ENCODE measurements at regions not wholly inside any gene's neighbourhood (a gene's known extent, or its start where the extent isn't known, plus 50 kb on each side); places are given as distances from the start of the nearest gene placed in this dataset.

- no peak for DNase-seq
Observed at GRCh38 chr21:25371841-25372425, 235.3 kb downstream of the MRPL39 start.

- DNase-seq: peak; percentile 51
Observed at GRCh38 chr21:25370311-25370744, 237.0 kb downstream of the MRPL39 start.

- no peak for DNase-seq
Observed at GRCh38 chr21:25369524-25370300, 237.6 kb downstream of the MRPL39 start.

DNA sequence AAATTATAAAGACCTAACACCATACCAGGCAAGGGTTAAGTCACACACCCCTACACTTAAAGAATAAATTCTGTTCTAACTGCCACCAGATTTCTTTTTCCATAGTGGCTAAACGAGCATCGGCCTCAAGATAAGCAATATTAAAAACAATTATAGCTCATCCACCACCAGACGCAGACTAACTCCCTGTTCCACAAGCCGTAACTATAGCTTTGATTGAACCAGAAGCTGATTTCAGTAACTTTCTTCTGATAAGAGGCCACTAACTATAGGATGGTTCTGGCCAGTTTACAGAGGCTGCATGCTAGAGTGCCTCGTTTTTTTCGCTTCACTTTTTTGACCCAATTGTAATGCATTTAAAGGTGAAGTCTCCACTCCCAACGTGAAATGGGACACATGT lies 238.8 kb downstream of the MRPL39 start:
- DNase-seq: no peak

GRCh38 chr21:25366116-25366515 lies 241.2 kb downstream of the MRPL39 start:
- DNase-seq: no peak

- peak; percentile 9 for DNase-seq
Observed at GRCh38 chr21:25362375-25363267, 244.7 kb downstream of the MRPL39 start.

- DNase-seq: no peak
Observed at GRCh38 chr21:25361765-25362164, 245.5 kb downstream of the MRPL39 start.

GRCh38 chr21:25361097-25361496 lies 246.2 kb downstream of the MRPL39 start:
- DNase-seq: no peak

GRCh38 chr21:25360593-25360992 lies 246.7 kb downstream of the MRPL39 start:
- DNase-seq: peak; percentile 7

DNA sequence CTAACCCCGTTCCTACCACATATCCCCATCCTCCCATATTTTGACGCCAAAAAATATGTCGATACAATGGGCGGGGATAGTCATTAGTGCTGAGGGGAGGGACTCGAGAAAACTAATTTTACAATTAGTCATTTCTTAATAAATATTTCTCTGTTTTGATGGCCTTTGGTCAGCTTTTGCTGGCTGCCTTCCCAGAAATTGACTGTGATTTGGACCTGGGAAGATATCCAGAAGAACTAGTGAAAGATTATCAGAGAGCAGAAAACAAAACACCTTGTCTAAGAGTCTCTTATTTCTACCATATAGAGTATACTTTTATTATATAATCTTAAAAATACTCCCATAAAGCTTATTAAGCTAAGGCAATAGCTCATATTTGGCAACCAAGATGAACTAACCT lies 247.6 kb downstream of the MRPL39 start:
- DNase-seq: no peak

- DNase-seq: peak; percentile 75
Observed at GRCh38 chr21:25350056-25350455, 257.2 kb downstream of the MRPL39 start.

- no peak for DNase-seq
Observed at GRCh38 chr21:25343774-25344545, 263.3 kb downstream of the MRPL39 start.

DNA sequence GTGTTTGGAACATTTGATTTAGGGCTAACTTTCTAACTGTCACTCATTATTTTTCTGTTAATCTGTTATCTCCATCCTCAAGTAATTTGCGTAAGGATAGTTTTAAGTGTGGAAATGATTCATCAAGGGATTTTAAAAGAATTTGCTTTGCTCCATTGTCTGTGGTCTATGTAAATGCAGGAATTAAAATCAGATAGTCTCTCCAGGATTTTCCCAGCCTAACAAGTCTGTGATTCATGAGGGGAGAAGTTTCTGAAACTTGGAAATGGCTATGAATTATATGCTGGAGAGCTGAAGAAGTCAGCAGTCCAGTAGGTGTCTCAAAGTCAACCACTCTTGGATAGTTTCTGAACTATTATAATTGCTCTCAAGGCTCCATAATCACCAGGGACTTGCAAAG lies 264.5 kb downstream of the MRPL39 start:
- DNase-seq: no peak

GRCh38 chr21:25341981-25342380 lies 265.3 kb downstream of the MRPL39 start:
- no peak for DNase-seq

DNA sequence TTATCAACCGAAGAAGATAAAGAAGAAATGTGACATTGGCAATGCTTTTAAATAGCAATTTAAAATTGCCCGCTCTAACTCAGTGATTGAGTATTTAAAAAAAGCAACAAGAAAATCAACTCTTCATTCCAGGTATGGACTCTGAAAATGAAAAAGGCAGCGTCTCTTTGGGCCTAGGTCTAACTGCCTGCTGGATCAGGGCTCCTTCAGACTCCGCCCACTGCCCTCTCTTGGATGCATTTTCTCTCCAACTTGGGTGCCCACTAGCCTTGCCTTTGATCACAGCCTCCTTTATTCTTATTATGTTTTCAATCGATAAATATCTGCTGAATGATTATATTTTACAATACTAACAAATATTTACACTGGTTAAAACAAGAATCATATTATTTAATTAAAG lies 268.9 kb downstream of the MRPL39 start:
- DNase-seq: no peak

GRCh38 chr21:25334046-25334730 lies 273.1 kb downstream of the MRPL39 start:
- DNase-seq: no peak

- no peak for DNase-seq
Observed at GRCh38 chr21:25331286-25331685, 276.0 kb downstream of the MRPL39 start.

- no peak for DNase-seq
Observed at GRCh38 chr21:25330266-25330665, 277.0 kb downstream of the MRPL39 start.

DNA sequence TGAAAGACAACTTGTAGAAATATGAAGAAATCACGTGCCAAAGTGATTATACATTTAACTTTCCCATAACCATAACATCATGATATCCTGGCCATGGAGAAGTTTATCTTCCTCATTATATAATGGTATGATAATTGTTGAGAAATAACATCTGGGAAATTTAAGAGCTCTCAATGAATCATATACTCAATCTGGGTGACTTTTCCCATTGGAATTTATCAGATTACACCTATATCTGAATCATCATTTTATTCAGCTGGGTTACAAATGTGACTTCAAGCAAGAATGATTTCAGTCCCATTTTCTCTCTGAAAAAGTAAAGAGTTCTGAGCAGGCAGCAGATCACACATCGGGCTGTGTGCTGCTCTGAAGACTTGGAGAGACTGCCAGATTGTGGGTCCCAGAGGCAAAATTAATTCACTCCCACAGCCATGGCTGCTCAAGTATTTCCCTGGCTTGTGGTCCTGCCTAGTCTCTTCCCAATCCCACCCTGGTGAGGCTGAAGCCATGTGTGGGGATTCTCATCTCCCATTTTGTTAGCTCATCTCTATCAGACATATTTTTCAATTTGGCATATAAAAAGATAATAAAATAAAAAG lies 278.0 kb downstream of the MRPL39 start:
- DNase-seq: no peak

DNA sequence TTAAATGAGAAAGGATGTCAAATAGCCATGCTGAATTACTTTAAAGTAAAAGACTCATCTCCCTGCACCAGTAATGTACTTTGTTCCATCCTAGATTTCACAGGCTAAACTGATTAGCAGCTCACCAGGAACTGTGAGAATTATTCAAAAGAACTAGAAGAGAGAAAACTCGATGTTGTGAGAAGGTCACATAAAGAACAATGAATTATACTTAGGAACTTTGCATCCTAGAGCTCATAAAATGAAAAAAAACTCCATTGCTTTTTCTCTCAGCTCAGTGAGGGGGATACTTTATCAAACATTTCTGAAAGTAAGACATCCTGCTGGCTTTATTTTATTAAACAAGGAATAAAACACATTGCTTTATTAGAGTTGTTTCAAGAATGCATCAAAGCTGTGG lies 278.5 kb downstream of the MRPL39 start:
- DNase-seq: no peak

DNA sequence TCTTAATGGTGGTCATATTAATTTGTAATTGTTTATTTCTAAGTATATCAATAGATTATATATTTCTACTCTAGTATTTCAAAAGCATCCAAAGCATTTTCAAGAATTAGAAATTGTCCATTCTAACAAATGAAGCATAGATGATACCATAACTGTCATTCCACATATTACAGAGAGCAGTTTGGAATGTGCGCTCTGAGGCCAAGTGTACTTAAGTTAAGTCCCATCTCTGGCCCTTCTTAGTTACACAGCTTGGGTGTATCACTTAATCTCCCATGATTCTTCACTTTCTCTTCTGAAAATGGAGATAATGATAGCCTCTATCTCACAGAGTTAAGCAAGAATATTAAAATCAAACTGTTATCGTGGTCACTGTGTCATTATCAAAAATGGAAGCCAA lies 281.1 kb downstream of the MRPL39 start:
- no peak for DNase-seq

DNA sequence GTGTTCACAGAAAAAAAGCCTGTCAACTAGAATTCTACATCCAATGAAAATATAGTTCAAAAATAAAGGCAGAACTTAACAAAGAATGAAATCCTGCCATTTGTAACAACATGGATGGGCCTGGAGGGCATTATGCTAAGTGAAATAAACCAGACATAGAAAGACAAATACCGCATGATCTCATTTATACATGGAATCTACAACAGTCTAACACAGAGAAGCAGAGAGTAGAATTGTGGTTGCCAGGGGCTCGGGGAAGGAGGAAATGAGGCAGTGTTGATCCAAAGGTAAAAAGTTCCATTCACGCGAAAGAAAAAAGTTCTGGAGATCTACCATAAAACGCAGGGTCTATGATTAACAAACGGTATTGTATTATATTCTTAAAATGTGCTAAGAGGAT lies 282.6 kb downstream of the MRPL39 start:
- no peak for DNase-seq
